ENCODE measurements at regions not wholly inside any gene's neighbourhood (a gene's known extent, or its start where the extent isn't known, plus 50 kb on each side); places are given as distances from the start of the nearest gene placed in this dataset.
"Not testable (repeated sequence)": the region's sequence is repeated elsewhere in the genome, so short reads cannot be mapped to it uniquely, and the experiment has no call there.

- DNase-seq, result no peak
Measured at GRCh38 chr13:85191996-85192718, 607.1 kb downstream of the SLITRK6 start.

- no peak for DNase-seq
Measured at GRCh38 chr13:85186356-85187045, 612.7 kb downstream of the SLITRK6 start.

GRCh38 chr13:85174291-85174690 is 624.9 kb downstream of the SLITRK6 start:
- no peak for DNase-seq

GRCh38 chr13:85170372-85170771 is 628.8 kb downstream of the SLITRK6 start:
- no peak for DNase-seq

GRCh38 chr13:85166891-85167290 is 632.3 kb downstream of the SLITRK6 start:
- no peak for DNase-seq

- DNase-seq, result no peak
Measured at GRCh38 chr13:85163063-85163462, 636.2 kb downstream of the SLITRK6 start.

- DNase-seq, result no peak
Measured at GRCh38 chr13:85148009-85148408, 651.2 kb downstream of the SLITRK6 start.

GRCh38 chr13:85142351-85142927 is 656.8 kb downstream of the SLITRK6 start:
- no peak for DNase-seq

GRCh38 chr13:85141401-85141800 is 657.8 kb downstream of the SLITRK6 start:
- no peak for DNase-seq

GRCh38 chr13:85140192-85140591 is 659.0 kb downstream of the SLITRK6 start:
- no peak for DNase-seq

GRCh38 chr13:85137516-85137915 is 661.7 kb downstream of the SLITRK6 start:
- no peak for DNase-seq

- no peak for DNase-seq
Measured at GRCh38 chr13:85132986-85133385, 666.2 kb downstream of the SLITRK6 start.

- not testable (repeated sequence) for DNase-seq
Measured at GRCh38 chr13:85123501-85123900, 675.7 kb downstream of the SLITRK6 start.

- DNase-seq, result no peak
Measured at GRCh38 chr13:85108356-85108755, 690.9 kb downstream of the SLITRK6 start.

GRCh38 chr13:85099245-85099644 is 700.0 kb downstream of the SLITRK6 start:
- DNase-seq, result no peak

- DNase-seq, result no peak
Measured at GRCh38 chr13:85095418-85096272, 703.6 kb downstream of the SLITRK6 start.

GRCh38 chr13:85093808-85094207 is 705.4 kb downstream of the SLITRK6 start:
- DNase-seq, result no peak

- no peak for DNase-seq
Measured at GRCh38 chr13:85091631-85092234, 707.5 kb downstream of the SLITRK6 start.

GRCh38 chr13:85089186-85089585 is 710.0 kb downstream of the SLITRK6 start:
- no peak for DNase-seq

GRCh38 chr13:85080691-85081090 is 718.5 kb downstream of the SLITRK6 start:
- DNase-seq, result no peak

- DNase-seq, result no peak
Measured at GRCh38 chr13:85076343-85076742, 722.9 kb downstream of the SLITRK6 start.

GRCh38 chr13:85074543-85075313 is 724.5 kb downstream of the SLITRK6 start:
- DNase-seq, result no peak

Data from stimulated activated CD4-positive, alpha-beta T cell treated with anti-CD3 and anti-CD28 coated beads, Interleukin-15, amount 100 ng/mL, for 24 hours (primary cell).